PC-9 (cell line): ENCODE measurements at regions not wholly inside any gene's neighbourhood (a gene's known extent, or its start where the extent isn't known, plus 50 kb on each side); places are given as distances from the start of the nearest gene placed in this dataset.

Source experiments
- BruUV-seq: library from RNA; stranded (reverse); fragments of 400-500 nt; replicated peaks from 2 replicates; lab custom pipeline; 2021; lab: Mats Ljungman, UMichigan
- CTCF ChIA-PET: fragments of 300-600 bp; sonication (Branson Sonifier 250); formaldehyde crosslinking; loops from one replicate; lab custom pipeline; 2022; ENCODE audit warnings: antibody characterized with exemption; lab: Charles Lee
- POLR2A ChIA-PET: fragments of 300-600 bp; sonication (Branson Sonifier 250); formaldehyde crosslinking; loops from one replicate; lab custom pipeline; 2022; ENCODE audit warnings: antibody characterized with exemption; ENCODE audit not compliant: unreplicated experiment; lab: Charles Lee
- DNase-seq, 2 experiments: peaks; one replicate each; pipeline versions ENCODE4 v3.0.0 to v3.0.0-alpha.2; 2015 to 2022; ENCODE audit warnings: mixed read lengths in 1 of 2
- H2AFZ ChIP-seq: fragments of 200-600 bp; sonication (generic); 2 replicates; pipeline ENCODE4 v1.8.1; 2017; ENCODE audit warnings: antibody characterized with exemption
- H3F3A ChIP-seq: fragments of 200-600 bp; sonication (generic); 2 replicates; pipeline ENCODE4 v1.8.1; 2017; ENCODE audit warnings: antibody characterized with exemption, mild to moderate bottlenecking, low read depth; ENCODE audit not compliant: insufficient read depth
- H3K27ac ChIP-seq: fragments of 200-600 bp; sonication (generic); 2 replicates; pipeline ENCODE4 v1.6.1; 2016; ENCODE audit warnings: mixed run types
- H3K27me3 ChIP-seq: fragments of 200-600 bp; sonication (generic); 2 replicates; pipeline ENCODE4 v1.6.1; 2016; ENCODE audit warnings: low read depth, mixed run types; ENCODE audit not compliant: insufficient read depth
- H3K36me3 ChIP-seq: fragments of 200-600 bp; sonication (generic); 2 replicates; pipeline ENCODE4 v1.6.1; 2016; ENCODE audit warnings: low read depth, mixed run types
- H3K4me1 ChIP-seq: fragments of 200-600 bp; sonication (generic); replicated peaks from 2 replicates; pipeline ENCODE4 v1.6.1; 2016; ENCODE audit warnings: mixed run types; ENCODE audit not compliant: insufficient read depth
- H3K4me2 ChIP-seq: fragments of 200-600 bp; sonication (generic); 2 replicates; pipeline ENCODE4 v1.6.1; 2017; ENCODE audit warnings: mixed run types
- H3K4me3 ChIP-seq: fragments of 200-600 bp; sonication (generic); 2 replicates; pipeline ENCODE4 v1.6.1; 2016; ENCODE audit warnings: mixed run types
- H3K79me2 ChIP-seq: fragments of 200-600 bp; sonication (generic); 2 replicates; pipeline ENCODE4 v1.6.1; 2017; ENCODE audit warnings: low read depth, mixed run types
- H3K9me2 ChIP-seq: fragments of 200-600 bp; sonication (generic); 2 replicates; pipeline ENCODE4 v1.8.1; 2017; ENCODE audit warnings: mild to moderate bottlenecking; ENCODE audit not compliant: insufficient read depth
- H3K9me3 ChIP-seq: fragments of 200-600 bp; sonication (generic); 2 replicates; pipeline ENCODE4 v1.8.1; 2016; ENCODE audit warnings: low read depth; ENCODE audit not compliant: insufficient read depth
- H4K20me1 ChIP-seq: fragments of 200-600 bp; sonication (generic); 2 replicates; pipeline ENCODE4 v1.8.1; 2017; ENCODE audit not compliant: insufficient read depth
- EZH2 ChIP-seq: fragments of 200-600 bp; sonication (generic); IDR thresholded peaks from 2 replicates; pipeline ENCODE4 v1.8.0; 2017; ENCODE audit warnings: antibody characterized with exemption, low read depth
- intact Hi-C: fragments of 100-400 bp; cut with micrococcal nuclease; formaldehyde crosslinking; loops from one replicate; pipeline ENCODE4 v1.10.0; 2022; ENCODE audit not compliant: unreplicated experiment
- TF ChIP-seq, protein P1 (sequence below): fragments of 200-600 bp; sonication (generic); conservative IDR thresholded peaks from 2 replicates; pipeline ENCODE4 v1.6.1; 2017; ENCODE audit warnings: mixed run types, antibody characterized with exemption, mild to moderate bottlenecking, moderate library complexity

- no peak for DNase-seq
- Histone ChIP-seq H3K9me3 (no peaks in the 10 kb centered on the region), H3F3A (no peaks in the 10 kb centered on the region), H3K4me2 (no peak overlapping the region), H3K4me1 (no peaks in the 10 kb centered on the region), H2AFZ (no peak overlapping the region), H3K36me3 (no peaks in the 10 kb centered on the region), H3K27me3 (no peaks in the 10 kb centered on the region), H4K20me1 (no peaks in the 10 kb centered on the region), H3K79me2 (no peaks in the 10 kb centered on the region), H3K9me2 (no peaks in the 10 kb centered on the region), H3K27ac (no peak overlapping the region), H3K4me3 (no peak overlapping the region)
- CTCF ChIA-PET = no interaction called here
- BruUV-seq = no TSS peak
- intact Hi-C loops = no loop called here
- TF ChIP-seq EZH2 = no peak
- TF ChIP-seq, protein P1, sequence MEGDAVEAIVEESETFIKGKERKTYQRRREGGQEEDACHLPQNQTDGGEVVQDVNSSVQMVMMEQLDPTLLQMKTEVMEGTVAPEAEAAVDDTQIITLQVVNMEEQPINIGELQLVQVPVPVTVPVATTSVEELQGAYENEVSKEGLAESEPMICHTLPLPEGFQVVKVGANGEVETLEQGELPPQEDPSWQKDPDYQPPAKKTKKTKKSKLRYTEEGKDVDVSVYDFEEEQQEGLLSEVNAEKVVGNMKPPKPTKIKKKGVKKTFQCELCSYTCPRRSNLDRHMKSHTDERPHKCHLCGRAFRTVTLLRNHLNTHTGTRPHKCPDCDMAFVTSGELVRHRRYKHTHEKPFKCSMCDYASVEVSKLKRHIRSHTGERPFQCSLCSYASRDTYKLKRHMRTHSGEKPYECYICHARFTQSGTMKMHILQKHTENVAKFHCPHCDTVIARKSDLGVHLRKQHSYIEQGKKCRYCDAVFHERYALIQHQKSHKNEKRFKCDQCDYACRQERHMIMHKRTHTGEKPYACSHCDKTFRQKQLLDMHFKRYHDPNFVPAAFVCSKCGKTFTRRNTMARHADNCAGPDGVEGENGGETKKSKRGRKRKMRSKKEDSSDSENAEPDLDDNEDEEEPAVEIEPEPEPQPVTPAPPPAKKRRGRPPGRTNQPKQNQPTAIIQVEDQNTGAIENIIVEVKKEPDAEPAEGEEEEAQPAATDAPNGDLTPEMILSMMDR = no peak
- POLR2A ChIA-PET = no interaction called here
Measured at GRCh38 chr14:25887251-25887878, 710.5 kb downstream of the NOVA1 start.

GRCh38 chr14:25884657-25885056, 713.2 kb downstream of the NOVA1 start:
- DNase-seq = no peak
- TF ChIP-seq, protein P1 = no peak
- TF ChIP-seq EZH2 = no peak
- intact Hi-C loops = no loop called here
- no peaks in the 10 kb centered on the region for H3K4me1 ChIP-seq
- no peak overlapping the region for H3K27ac ChIP-seq
- no peaks in the 10 kb centered on the region for H3K36me3 ChIP-seq
- H3K27me3 ChIP-seq = no peaks in the 10 kb centered on the region
- no TSS peak for BruUV-seq
- H3K4me3 ChIP-seq = no peak overlapping the region
- no peaks in the 10 kb centered on the region for H3F3A ChIP-seq
- no peaks in the 10 kb centered on the region for H3K79me2 ChIP-seq
- no peaks in the 10 kb centered on the region for H3K9me2 ChIP-seq
- ChIA-PET CTCF (no interaction called here), POLR2A (no interaction called here)
- no peak overlapping the region for H3K4me2 ChIP-seq
- no peaks in the 10 kb centered on the region for H3K9me3 ChIP-seq
- no peak overlapping the region for H2AFZ ChIP-seq
- no peaks in the 10 kb centered on the region for H4K20me1 ChIP-seq

DNA sequence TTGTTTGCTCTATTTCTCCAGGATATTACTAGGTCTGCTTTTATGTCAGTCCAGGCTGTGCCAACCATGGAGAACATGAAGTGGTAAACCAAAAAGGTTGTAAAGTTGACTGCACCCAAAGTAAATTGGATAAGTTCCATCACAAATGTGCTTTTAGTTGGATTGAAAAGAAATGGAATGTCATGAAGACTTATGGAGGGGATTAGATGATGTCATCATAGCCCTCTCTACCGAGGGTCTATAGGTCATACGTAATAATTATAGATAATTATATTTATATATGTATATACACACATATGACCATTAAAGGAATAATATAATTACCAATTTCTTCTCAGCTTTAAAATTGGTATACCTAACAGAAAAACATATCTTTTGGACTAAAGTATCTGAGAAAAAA, 714.9 kb downstream of the NOVA1 start:
- Histone ChIP-seq H3K27me3 (no peaks in the 10 kb centered on the region), H3F3A (no peaks in the 10 kb centered on the region), H3K79me2 (no peaks in the 10 kb centered on the region), H3K27ac (no peak overlapping the region), H4K20me1 (no peaks in the 10 kb centered on the region), H3K36me3 (no peaks in the 10 kb centered on the region), H2AFZ (no peak overlapping the region), H3K9me2 (no peaks in the 10 kb centered on the region), H3K4me2 (no peak overlapping the region), H3K4me3 (no peak overlapping the region), H3K9me3 (no peaks in the 10 kb centered on the region), H3K4me1 (no peaks in the 10 kb centered on the region)
- ChIA-PET POLR2A (no interaction called here), CTCF (no interaction called here)
- intact Hi-C loops = no loop called here
- no peak for TF ChIP-seq EZH2
- TF ChIP-seq, protein P1 = no peak
- no peak for DNase-seq
- no TSS peak for BruUV-seq
